Activated CD4-positive, alpha-beta T cell treated with anti-CD3 and anti-CD28 coated beads, Interleukin-2, amount 10 ng/mL, durations not matched to agents 7 days and 5 days (primary cell): ENCODE measurements at regions not wholly inside any gene's neighbourhood (a gene's known extent, or its start where the extent isn't known, plus 50 kb on each side); places are given as distances from the start of the nearest gene placed in this dataset.

Experiments used
- CTCF ChIA-PET: fragments of 350-600 bp; sonication (Branson Sonifier 250); formaldehyde crosslinking; loops from one replicate; lab custom pipeline; 2021; ENCODE audit warnings: antibody characterized with exemption; lab: Charles Lee
- POLR2A ChIA-PET: fragments of 350-600 bp; sonication (Branson Sonifier 250); formaldehyde crosslinking; loops from one replicate; lab custom pipeline; 2021; ENCODE audit warnings: antibody characterized with exemption; lab: Charles Lee
- DNase-seq: peaks from one replicate; pipeline ENCODE4 v3.0.0-alpha.2; 2020
- H3K27ac Mint-ChIP-seq: one replicate; pipeline ENCODE4 v1.8.0; 2021; ENCODE audit warnings: mild to moderate bottlenecking, moderate library complexity, mixed read lengths
- H3K27me3 Mint-ChIP-seq: one replicate; pipeline ENCODE4 v1.8.0; 2021; ENCODE audit warnings: mixed read lengths
- H3K36me3 Mint-ChIP-seq: one replicate; pipeline ENCODE4 v1.8.0; 2021; ENCODE audit warnings: low read depth, mixed read lengths
- H3K4me1 Mint-ChIP-seq: one replicate; pipeline ENCODE4 v1.8.0; 2021; ENCODE audit warnings: mixed read lengths
- H3K4me3 Mint-ChIP-seq: one replicate; pipeline ENCODE4 v1.8.0; 2021; ENCODE audit warnings: mild to moderate bottlenecking, moderate library complexity, mixed read lengths
- H3K9me3 Mint-ChIP-seq: one replicate; pipeline ENCODE4 v1.8.0; 2021; ENCODE audit warnings: mixed read lengths

- Mint-ChIP-seq H3K27me3 (no peaks in the 10 kb centered on the region), H3K36me3 (no peaks in the 10 kb centered on the region), H3K27ac (no peak overlapping the region), H3K4me1 (no peaks in the 10 kb centered on the region), H3K9me3 (peaks cover 6% of the 10 kb centered on the region), H3K4me3 (no peak overlapping the region)
- ChIA-PET CTCF (no interaction called here), POLR2A (no interaction called here)
- no peak for DNase-seq
Observed at GRCh38 chr9:86802900-86803673, 144.2 kb downstream of the GAS1 start.

- Mint-ChIP-seq H3K4me3 (no peak overlapping the region), H3K9me3 (peaks cover 6% of the 10 kb centered on the region), H3K27me3 (no peaks in the 10 kb centered on the region), H3K36me3 (no peaks in the 10 kb centered on the region), H3K27ac (no peak overlapping the region), H3K4me1 (no peaks in the 10 kb centered on the region)
- ChIA-PET POLR2A (no interaction called here), CTCF (no interaction called here)
- DNase-seq = no peak
Observed at GRCh38 chr9:86801246-86801645, 146.1 kb downstream of the GAS1 start.

GRCh38 chr9:86800681-86801080 is 146.6 kb downstream of the GAS1 start:
- CTCF ChIA-PET = no interaction called here
- no peak for DNase-seq
- Mint-ChIP-seq H3K9me3 (peaks cover 6% of the 10 kb centered on the region), H3K4me3 (no peak overlapping the region), H3K27ac (no peak overlapping the region), H3K27me3 (no peaks in the 10 kb centered on the region), H3K36me3 (no peaks in the 10 kb centered on the region), H3K4me1 (no peaks in the 10 kb centered on the region)
- POLR2A ChIA-PET = no interaction called here

GRCh38 chr9:86798966-86799365 is 148.3 kb downstream of the GAS1 start:
- no peak for DNase-seq
- H3K36me3 Mint-ChIP-seq = no peaks in the 10 kb centered on the region
- no peak overlapping the region for H3K4me3 Mint-ChIP-seq
- CTCF ChIA-PET = no interaction called here
- H3K27ac Mint-ChIP-seq = no peak overlapping the region
- H3K27me3 Mint-ChIP-seq = no peaks in the 10 kb centered on the region
- H3K4me1 Mint-ChIP-seq = no peaks in the 10 kb centered on the region
- peaks cover 6% of the 10 kb centered on the region for H3K9me3 Mint-ChIP-seq
- POLR2A ChIA-PET = no interaction called here

GRCh38 chr9:86796666-86797065 is 150.6 kb downstream of the GAS1 start:
- Mint-ChIP-seq H3K36me3 (no peaks in the 10 kb centered on the region), H3K4me1 (no peaks in the 10 kb centered on the region), H3K27ac (no peak overlapping the region), H3K9me3 (no peaks in the 10 kb centered on the region), H3K4me3 (no peak overlapping the region), H3K27me3 (no peaks in the 10 kb centered on the region)
- CTCF ChIA-PET = no interaction called here
- POLR2A ChIA-PET = no interaction called here
- DNase-seq = no peak

- Mint-ChIP-seq H3K9me3 (no peaks in the 10 kb centered on the region), H3K4me3 (no peak overlapping the region), H3K4me1 (no peaks in the 10 kb centered on the region), H3K36me3 (no peaks in the 10 kb centered on the region), H3K27me3 (no peaks in the 10 kb centered on the region), H3K27ac (no peak overlapping the region)
- ChIA-PET CTCF (no interaction called here), POLR2A (no interaction called here)
- no peak for DNase-seq
Observed at GRCh38 chr9:86795823-86796553, 151.3 kb downstream of the GAS1 start.

GRCh38 chr9:86795047-86795442 is 152.3 kb downstream of the GAS1 start:
- POLR2A ChIA-PET = no interaction called here
- Mint-ChIP-seq H3K27ac (no peak overlapping the region), H3K4me1 (no peaks in the 10 kb centered on the region), H3K27me3 (no peaks in the 10 kb centered on the region), H3K4me3 (no peak overlapping the region), H3K9me3 (no peaks in the 10 kb centered on the region), H3K36me3 (no peaks in the 10 kb centered on the region)
- CTCF ChIA-PET = no interaction called here
- DNase-seq = no peak

- no peaks in the 10 kb centered on the region for H3K27me3 Mint-ChIP-seq
- no peaks in the 10 kb centered on the region for H3K9me3 Mint-ChIP-seq
- H3K4me1 Mint-ChIP-seq = no peaks in the 10 kb centered on the region
- CTCF ChIA-PET = no interaction called here
- POLR2A ChIA-PET = no interaction called here
- H3K4me3 Mint-ChIP-seq = no peak overlapping the region
- no peak for DNase-seq
- no peak overlapping the region for H3K27ac Mint-ChIP-seq
- H3K36me3 Mint-ChIP-seq = no peaks in the 10 kb centered on the region
Observed at GRCh38 chr9:86794391-86795046, 152.8 kb downstream of the GAS1 start.

- ChIA-PET POLR2A (no interaction called here), CTCF (interaction anchor here (1.1 kb wide), 1 partner anchor 24 kb away, joined by 3 read pairs; no protein-coding TSS in a partner anchor)
- Mint-ChIP-seq H3K27me3 (no peaks in the 10 kb centered on the region), H3K27ac (no peak overlapping the region), H3K4me3 (no peak overlapping the region), H3K36me3 (no peaks in the 10 kb centered on the region), H3K9me3 (no peaks in the 10 kb centered on the region), H3K4me1 (no peaks in the 10 kb centered on the region)
- no peak for DNase-seq
Observed at GRCh38 chr9:86792136-86792535, 155.2 kb downstream of the GAS1 start.

- H3K27me3 Mint-ChIP-seq = no peaks in the 10 kb centered on the region
- CTCF ChIA-PET = no interaction called here
- H3K9me3 Mint-ChIP-seq = no peaks in the 10 kb centered on the region
- H3K4me3 Mint-ChIP-seq = no peak overlapping the region
- no peak for DNase-seq
- no peak overlapping the region for H3K27ac Mint-ChIP-seq
- H3K4me1 Mint-ChIP-seq = no peaks in the 10 kb centered on the region
- no peaks in the 10 kb centered on the region for H3K36me3 Mint-ChIP-seq
- POLR2A ChIA-PET = no interaction called here
Observed at GRCh38 chr9:86790805-86791204, 156.5 kb downstream of the GAS1 start.

- CTCF ChIA-PET = no interaction called here
- Mint-ChIP-seq H3K9me3 (no peaks in the 10 kb centered on the region), H3K4me3 (no peak overlapping the region), H3K36me3 (no peaks in the 10 kb centered on the region), H3K27me3 (no peaks in the 10 kb centered on the region), H3K4me1 (no peaks in the 10 kb centered on the region), H3K27ac (no peak overlapping the region)
- POLR2A ChIA-PET = no interaction called here
- DNase-seq = no peak
Observed at GRCh38 chr9:86788456-86788855, 158.8 kb downstream of the GAS1 start.

GRCh38 chr9:86783884-86784283 is 163.4 kb downstream of the GAS1 start:
- H3K4me1 Mint-ChIP-seq = no peaks in the 10 kb centered on the region
- no peak for DNase-seq

GRCh38 chr9:86782831-86783230 is 164.5 kb downstream of the GAS1 start:
- Mint-ChIP-seq H3K27ac (no peak overlapping the region), H3K9me3 (no peaks in the 10 kb centered on the region), H3K4me3 (no peak overlapping the region), H3K27me3 (no peaks in the 10 kb centered on the region), H3K36me3 (no peaks in the 10 kb centered on the region), H3K4me1 (no peaks in the 10 kb centered on the region)
- no peak for DNase-seq
- ChIA-PET CTCF (no interaction called here), POLR2A (no interaction called here)

More at GRCh38 chr9:86783884-86784283, 163.4 kb downstream of the GAS1 start:
- no peaks in the 10 kb centered on the region for H3K27me3 Mint-ChIP-seq
- no peak overlapping the region for H3K27ac Mint-ChIP-seq
- H3K36me3 Mint-ChIP-seq = no peaks in the 10 kb centered on the region
- ChIA-PET CTCF (no interaction called here), POLR2A (no interaction called here)
- H3K4me3 Mint-ChIP-seq = no peak overlapping the region
- H3K9me3 Mint-ChIP-seq = no peaks in the 10 kb centered on the region
